Activated T-cell treated with anti-CD3 and anti-CD28 coated beads, Interleukin-2, amount 50 U/mL, for 4 hours (primary cell): ENCODE measurements at regions not wholly inside any gene's neighbourhood (a gene's known extent, or its start where the extent isn't known, plus 50 kb on each side); places are given as distances from the start of the nearest gene placed in this dataset.
"Not testable (repeated sequence)": the region's sequence is repeated elsewhere in the genome, so short reads cannot be mapped to it uniquely, and the experiment has no call there.

ENCODE experiments used
- ATAC-seq, 2 donors: fragments of 200-7000 bp; cut with Tn5 transposase; one replicate each; pipeline ENCODE4 v1.10.0; 2021
- DNase-seq: peaks from one replicate; pipeline ENCODE4 v3.0.0-alpha.2; 2020
- H3K27me3 Mint-ChIP-seq: one replicate; pipeline ENCODE4 v1.8.0; 2021; ENCODE audit warnings: low read depth, mixed read lengths
- H3K36me3 Mint-ChIP-seq: one replicate; pipeline ENCODE4 v1.8.0; 2022; ENCODE audit warnings: mixed read lengths; ENCODE audit not compliant: insufficient read depth
- H3K4me1 Mint-ChIP-seq: one replicate; pipeline ENCODE4 v1.8.0; 2021; ENCODE audit warnings: low read depth, mixed read lengths
- H3K4me3 Mint-ChIP-seq: one replicate; pipeline ENCODE4 v1.8.0; 2021; ENCODE audit warnings: mild to moderate bottlenecking, moderate library complexity, mixed read lengths
- H3K9me3 Mint-ChIP-seq: one replicate; pipeline ENCODE4 v1.8.0; 2021; ENCODE audit warnings: mixed read lengths

DNA sequence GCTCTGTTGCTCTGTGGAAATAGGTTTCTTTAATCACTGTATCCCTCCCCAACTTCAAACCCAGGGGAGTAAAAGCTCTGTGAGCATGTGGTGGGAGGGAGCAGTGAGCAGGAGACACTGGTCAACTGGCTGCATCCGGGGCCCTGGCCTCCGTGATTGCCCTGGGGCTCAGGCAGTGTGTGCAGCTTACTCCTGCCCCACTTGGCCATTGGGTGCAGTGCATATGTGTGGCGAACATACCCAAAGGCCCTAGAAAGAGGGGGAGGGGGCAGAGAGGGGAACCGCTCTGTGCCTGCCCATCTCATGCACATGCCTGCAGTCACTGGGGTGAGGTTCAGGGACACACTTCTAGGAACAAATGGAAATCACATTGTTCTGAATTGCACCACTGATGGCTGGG, 378.7 kb downstream of the ZBBX start:
- DNase-seq (no peak), ATAC-seq (no peak)
- Mint-ChIP-seq H3K4me1 (no peaks in the 10 kb centered on the region), H3K9me3 (peaks cover 9% of the 10 kb centered on the region), H3K36me3 (no peaks in the 10 kb centered on the region), H3K4me3 (no peak overlapping the region), H3K27me3 (no peaks in the 10 kb centered on the region)

DNA sequence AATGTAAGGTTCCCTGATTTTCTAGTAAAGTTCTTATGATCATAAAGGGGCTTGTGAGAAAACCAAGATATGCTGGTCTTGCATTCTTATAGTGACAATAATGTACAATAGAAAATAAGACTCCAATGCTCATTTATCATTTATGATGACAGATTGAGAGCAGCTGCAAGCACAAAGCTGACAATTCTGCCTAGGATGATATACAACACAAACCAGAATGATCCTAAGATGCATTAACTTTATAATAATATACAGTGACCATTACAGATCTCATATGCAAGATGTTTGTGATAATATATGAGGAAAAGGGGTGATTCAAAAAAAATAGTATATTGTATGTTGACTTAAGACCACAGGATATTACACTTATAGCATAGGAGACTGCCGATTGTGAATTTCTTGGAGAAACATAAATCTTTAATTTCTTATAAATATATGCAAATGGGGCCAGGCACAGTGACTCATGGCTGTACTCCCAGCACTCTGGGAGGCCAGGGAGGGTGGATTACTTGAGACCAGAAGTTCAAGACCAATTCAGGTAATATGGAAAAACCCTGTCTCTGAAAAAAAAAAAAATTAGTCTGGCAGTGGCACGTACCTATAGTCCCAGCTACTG, 387.0 kb downstream of the ZBBX start:
- DNase-seq (no peak), ATAC-seq (no peak)
- Mint-ChIP-seq H3K4me3 (no peak overlapping the region), H3K9me3 (no peaks in the 10 kb centered on the region), H3K4me1 (no peaks in the 10 kb centered on the region), H3K27me3 (no peaks in the 10 kb centered on the region), H3K36me3 (no peaks in the 10 kb centered on the region)

DNA sequence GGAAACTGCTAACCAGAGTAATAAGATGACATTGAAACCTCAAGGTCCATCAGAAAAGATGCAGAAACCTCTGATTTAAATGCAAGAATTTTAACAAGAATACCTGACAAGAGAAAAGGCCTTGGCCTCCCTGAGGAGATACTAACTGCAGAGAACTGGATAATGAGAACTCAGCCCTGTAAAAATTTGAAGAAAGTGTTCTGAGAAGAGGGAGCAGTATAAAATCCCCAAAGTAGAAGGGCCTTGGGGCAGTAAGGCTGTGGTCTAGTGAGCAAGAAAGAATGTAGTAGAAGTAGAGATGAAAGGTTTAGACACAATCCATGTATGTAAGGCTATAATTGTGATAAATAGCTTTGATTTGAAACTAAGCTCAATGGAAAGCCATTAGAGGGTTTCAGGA, 394.1 kb downstream of the ZBBX start:
- H3K4me1 Mint-ChIP-seq = no peaks in the 10 kb centered on the region
- ATAC-seq = no peak
- H3K4me3 Mint-ChIP-seq = no peak overlapping the region
- H3K36me3 Mint-ChIP-seq = no peaks in the 10 kb centered on the region
- no peaks in the 10 kb centered on the region for H3K27me3 Mint-ChIP-seq
- DNase-seq = no peak
- no peaks in the 10 kb centered on the region for H3K9me3 Mint-ChIP-seq

DNA sequence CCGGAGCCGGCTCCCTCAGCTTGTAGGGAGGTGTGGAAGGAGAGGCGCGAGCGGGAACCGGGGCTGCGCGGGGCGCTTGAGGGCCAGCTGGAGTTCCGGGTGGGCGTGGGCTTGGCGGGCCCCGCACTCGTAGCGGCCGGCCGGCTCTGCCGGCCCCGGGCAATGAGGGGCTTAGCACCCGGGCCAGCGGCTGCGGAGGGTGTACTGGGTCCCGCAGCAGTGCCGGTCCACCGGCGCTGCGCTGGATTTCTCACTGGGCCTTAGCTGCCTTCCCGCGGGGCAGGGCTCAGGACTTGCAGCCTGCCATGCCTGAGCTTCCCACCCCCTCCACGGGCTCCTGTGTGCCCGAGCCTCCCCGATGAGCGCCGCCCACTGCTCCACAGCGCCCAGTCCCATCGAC, 404.3 kb downstream of the ZBBX start:
- DNase-seq, H3K27me3 Mint-ChIP-seq, H3K9me3 Mint-ChIP-seq, H3K4me1 Mint-ChIP-seq, ATAC-seq, H3K4me3 Mint-ChIP-seq, H3K36me3 Mint-ChIP-seq: not testable (repeated sequence)

DNA sequence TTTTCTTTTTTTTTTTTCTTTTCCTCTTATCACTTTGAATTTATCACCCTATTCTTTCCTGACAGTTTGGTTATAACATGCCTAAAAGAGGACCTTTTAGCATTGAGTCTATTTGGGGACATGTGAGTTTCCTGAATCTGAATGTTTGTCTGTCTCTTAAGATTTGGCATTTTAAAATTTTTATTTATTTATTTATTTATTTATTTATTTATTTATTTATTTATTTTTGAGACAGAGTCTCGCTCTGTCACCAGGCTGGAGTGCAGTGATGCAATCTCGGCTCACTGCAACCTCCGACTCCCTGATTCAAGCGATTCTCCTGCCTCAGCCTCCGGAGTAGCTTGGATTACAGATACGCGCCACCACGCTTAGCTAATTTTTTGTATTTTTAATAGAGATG, 412.4 kb downstream of the ZBBX start:
- not testable (repeated sequence) for ATAC-seq, H3K27me3 Mint-ChIP-seq, H3K4me3 Mint-ChIP-seq, DNase-seq, H3K36me3 Mint-ChIP-seq, H3K4me1 Mint-ChIP-seq
- H3K9me3 Mint-ChIP-seq = peaks cover 12% of the 10 kb centered on the region

GRCh38 chr3:166962911-166963310, 417.2 kb downstream of the ZBBX start:
- Mint-ChIP-seq H3K27me3 (no peaks in the 10 kb centered on the region), H3K4me1 (no peaks in the 10 kb centered on the region), H3K9me3 (peaks cover 7% of the 10 kb centered on the region), H3K36me3 (no peaks in the 10 kb centered on the region), H3K4me3 (no peak overlapping the region)
- ATAC-seq (no peak), DNase-seq (no peak)

GRCh38 chr3:166957121-166957520, 423.0 kb downstream of the ZBBX start:
- no peak for ATAC-seq
- DNase-seq = no peak
- Mint-ChIP-seq H3K4me3 (no peak overlapping the region), H3K27me3 (no peaks in the 10 kb centered on the region), H3K9me3 (peaks cover 13% of the 10 kb centered on the region), H3K4me1 (no peaks in the 10 kb centered on the region), H3K36me3 (no peaks in the 10 kb centered on the region)

DNA sequence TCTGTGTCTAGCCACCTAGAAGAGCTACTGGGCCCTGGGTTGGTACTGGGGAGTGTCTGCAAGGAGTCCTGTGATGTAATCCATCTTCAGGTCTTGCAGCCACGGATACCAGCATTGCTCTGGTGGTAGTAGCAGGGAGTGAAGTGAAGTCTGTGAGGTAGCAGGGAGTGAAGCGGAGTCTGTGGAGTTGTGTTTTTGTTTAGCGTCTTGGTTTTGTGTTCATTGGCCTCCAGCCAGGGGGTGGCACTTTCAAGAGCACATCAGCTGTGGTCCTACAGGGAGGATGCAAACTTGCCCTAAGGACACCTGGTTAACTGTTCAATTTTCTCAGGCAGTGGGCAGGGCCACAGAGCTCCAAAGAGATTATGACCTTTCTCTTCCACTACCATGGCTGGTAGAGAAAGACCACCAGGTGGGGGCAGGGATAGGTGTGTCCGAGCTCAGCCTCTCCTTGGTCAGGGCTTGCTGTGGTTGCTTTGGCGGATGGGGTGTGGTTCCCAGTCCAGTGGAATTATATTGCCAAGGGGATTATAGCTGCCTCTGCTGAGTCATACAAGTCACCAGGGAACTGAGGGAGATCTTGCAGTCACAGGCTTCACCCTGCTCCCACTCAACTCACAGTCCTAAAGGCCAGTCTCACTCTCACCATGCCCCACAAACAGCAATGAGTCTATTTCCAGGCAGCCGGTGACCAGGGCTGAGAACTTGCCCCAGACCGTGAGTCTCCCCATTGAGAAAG, 424.7 kb downstream of the ZBBX start:
- DNase-seq (no peak), ATAC-seq (no peak)
- H3K36me3 Mint-ChIP-seq = no peaks in the 10 kb centered on the region
- peaks cover 16% of the 10 kb centered on the region for H3K9me3 Mint-ChIP-seq
- no peaks in the 10 kb centered on the region for H3K4me1 Mint-ChIP-seq
- no peak overlapping the region for H3K4me3 Mint-ChIP-seq
- H3K27me3 Mint-ChIP-seq = no peaks in the 10 kb centered on the region

DNA sequence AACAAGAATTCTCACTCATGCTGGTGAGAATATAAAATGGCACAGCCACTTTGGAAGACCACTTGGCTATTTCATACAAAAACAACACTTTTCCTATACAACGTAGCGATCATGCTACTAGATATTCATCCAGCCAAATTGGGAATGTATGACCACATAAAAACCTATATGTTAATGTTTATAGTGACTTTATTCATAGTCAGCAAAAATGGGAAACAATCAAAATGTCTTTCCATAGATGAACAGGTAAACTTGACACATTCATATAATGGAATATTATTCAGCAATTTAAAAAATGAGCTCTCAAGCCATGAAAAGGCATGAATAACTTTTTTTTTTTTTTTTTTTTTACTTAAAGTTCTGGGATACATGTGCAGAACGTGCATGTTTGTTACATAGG, 445.2 kb downstream of the ZBBX start:
- peaks cover 5% of the 10 kb centered on the region for H3K9me3 Mint-ChIP-seq
- no peak for ATAC-seq
- no peaks in the 10 kb centered on the region for H3K4me1 Mint-ChIP-seq
- DNase-seq = no peak
- H3K27me3 Mint-ChIP-seq = no peaks in the 10 kb centered on the region
- no peak overlapping the region for H3K4me3 Mint-ChIP-seq
- no peaks in the 10 kb centered on the region for H3K36me3 Mint-ChIP-seq

DNA sequence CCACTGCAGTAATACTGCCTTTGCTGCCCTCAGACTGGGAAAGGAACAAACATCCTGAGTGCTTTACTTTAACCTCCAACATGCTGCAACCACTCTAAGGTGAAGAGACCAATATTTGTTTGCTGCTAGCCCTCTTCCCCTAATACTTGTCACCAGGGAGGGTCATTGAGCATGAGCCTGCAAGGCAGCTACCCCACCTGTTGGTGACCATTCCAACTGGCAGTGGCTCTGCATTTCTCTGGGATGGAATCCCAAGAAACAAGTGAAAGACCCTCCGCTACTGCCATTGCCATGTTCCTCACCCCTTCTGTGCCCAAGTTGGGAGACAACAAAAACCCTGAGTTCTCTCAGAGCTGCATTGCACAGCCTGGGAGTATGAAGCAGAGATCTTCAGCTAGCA, 462.7 kb downstream of the ZBBX start:
- ATAC-seq (no peak), DNase-seq (no peak)
- Mint-ChIP-seq H3K27me3 (no peaks in the 10 kb centered on the region), H3K4me3 (no peak overlapping the region), H3K4me1 (no peaks in the 10 kb centered on the region), H3K9me3 (peaks cover 42% of the 10 kb centered on the region), H3K36me3 (no peaks in the 10 kb centered on the region)

- Mint-ChIP-seq H3K9me3 (peaks cover 5% of the 10 kb centered on the region), H3K4me3 (no peak overlapping the region), H3K27me3 (no peaks in the 10 kb centered on the region), H3K4me1 (no peaks in the 10 kb centered on the region), H3K36me3 (no peaks in the 10 kb centered on the region)
- ATAC-seq (no peak), DNase-seq (no peak)
These were observed 477.7 kb downstream of the ZBBX start for GRCh38 chr3:166902374-166902773.

- DNase-seq (no peak), ATAC-seq (no peak)
- Mint-ChIP-seq H3K9me3 (peaks cover 5% of the 10 kb centered on the region), H3K36me3 (no peaks in the 10 kb centered on the region), H3K4me1 (no peaks in the 10 kb centered on the region), H3K4me3 (no peak overlapping the region), H3K27me3 (no peaks in the 10 kb centered on the region)
These were observed 479.1 kb downstream of the ZBBX start for GRCh38 chr3:166900866-166901577.

- Mint-ChIP-seq H3K36me3 (no peaks in the 10 kb centered on the region), H3K9me3 (peaks cover 2% of the 10 kb centered on the region), H3K4me1 (no peaks in the 10 kb centered on the region), H3K27me3 (no peaks in the 10 kb centered on the region), H3K4me3 (no peak overlapping the region)
- DNase-seq = no peak
- ATAC-seq = no peak
These were observed 482.3 kb downstream of the ZBBX start for GRCh38 chr3:166897811-166898210.

DNA sequence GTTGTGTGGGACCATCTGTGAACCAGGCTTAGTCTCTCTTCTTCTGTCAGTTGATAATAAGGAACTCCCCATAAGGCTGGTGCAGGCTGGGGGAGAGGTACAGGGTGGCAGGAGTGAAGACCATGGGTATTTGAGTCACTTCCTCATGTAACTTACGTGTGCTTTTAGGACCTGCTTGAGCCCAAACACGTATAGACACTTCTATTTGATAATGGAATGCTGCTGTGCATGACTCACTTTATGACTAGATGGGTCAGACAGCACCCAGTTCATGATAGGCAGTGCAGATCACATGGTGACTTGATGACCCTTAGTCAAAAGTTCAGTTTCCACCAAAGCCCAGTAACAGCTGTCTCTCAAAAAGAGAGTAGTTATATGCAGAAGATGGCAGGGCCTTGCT, 490.9 kb downstream of the ZBBX start:
- no peaks in the 10 kb centered on the region for H3K36me3 Mint-ChIP-seq
- DNase-seq (no peak), ATAC-seq (no peak)
- no peaks in the 10 kb centered on the region for H3K4me1 Mint-ChIP-seq
- no peaks in the 10 kb centered on the region for H3K9me3 Mint-ChIP-seq
- H3K4me3 Mint-ChIP-seq = no peak overlapping the region
- H3K27me3 Mint-ChIP-seq = no peaks in the 10 kb centered on the region

GRCh38 chr3:166879661-166880060, 500.4 kb downstream of the ZBBX start:
- Mint-ChIP-seq H3K9me3 (no peaks in the 10 kb centered on the region), H3K4me3 (no peak overlapping the region), H3K36me3 (no peaks in the 10 kb centered on the region), H3K27me3 (no peaks in the 10 kb centered on the region), H3K4me1 (no peaks in the 10 kb centered on the region)
- DNase-seq = no peak
- ATAC-seq = no peak
